ENCODE measurements at regions not wholly inside any gene's neighbourhood (a gene's known extent, or its start where the extent isn't known, plus 50 kb on each side); places are given as distances from the start of the nearest gene placed in this dataset.

DNA sequence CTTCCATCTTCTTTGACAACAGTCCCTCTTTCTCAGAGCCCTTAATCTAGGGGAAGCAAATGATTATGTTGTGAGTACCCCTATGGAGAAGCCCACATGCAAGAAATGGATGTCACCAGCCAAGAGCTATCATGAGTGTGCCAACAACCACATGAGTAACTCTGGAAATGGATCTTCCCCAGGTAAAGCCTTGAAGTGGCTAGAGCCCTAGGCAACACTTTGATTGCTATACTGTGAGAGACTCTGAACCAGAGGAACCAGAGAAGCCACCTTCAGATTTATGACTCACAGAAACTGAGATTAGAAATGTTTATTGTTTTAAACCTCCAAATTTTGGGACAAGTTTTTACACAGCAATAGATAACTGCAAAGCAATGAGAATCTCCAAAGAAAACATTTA lies 60.9 kb upstream of the COL1A2 start:
- TF ChIP-seq CTCF (IDR thresholded peaks at IDR 0.05) (no peak), POLR2A (IDR thresholded peaks at IDR 0.05; ENCODE audit: low read depth) (no peak), POLR2AphosphoS5 (IDR thresholded peaks at IDR 0.05) (no peak), EP300 (IDR thresholded peaks at IDR 0.05) (no peak)
